Body of pancreas (tissue), 4 donors: ENCODE measurements at regions not wholly inside any gene's neighbourhood (a gene's known extent, or its start where the extent isn't known, plus 50 kb on each side); places are given as distances from the start of the nearest gene placed in this dataset.

ENCODE experiments used
- ATAC-seq: fragments of 150-250 bp; one replicate; pipeline ENCODE4 v1.9.1; 2016
- DNase-seq, 4 donors: peaks; one replicate each; pipeline ENCODE4 v3.0.0-alpha.2; 2019
- H3K27ac ChIP-seq, 4 donors: fragments of 200-600 bp; sonication (generic); 1 replicate in 3 of 4; 2 replicates in 1 of 4; pipeline versions ENCODE4 v1.5.1 to v1.6.1; 2016 to 2019; ENCODE audit warnings: mild to moderate bottlenecking in 1 of 4, mixed read lengths in 1 of 4, moderate library complexity in 1 of 4
- H3K27me3 ChIP-seq, 2 donors: fragments of 200-600 bp; sonication (generic); one replicate each; pipeline ENCODE4 v1.6.0; 2016; ENCODE audit warnings: mild to moderate bottlenecking in 1 of 2
- H3K36me3 ChIP-seq, 2 donors: fragments of 200-600 bp; sonication (generic); replicated peaks in 1 of 2; 2 replicates each; pipeline ENCODE4 v1.5.1; 2016; ENCODE audit warnings: low read depth in 2 of 2; ENCODE audit not compliant: insufficient read depth in 1 of 2
- H3K4me1 ChIP-seq: fragments of 200-600 bp; sonication (generic); one replicate; pipeline ENCODE4 v1.6.0; 2016
- H3K4me3 ChIP-seq, 2 donors: fragments of 200-600 bp; sonication (generic); 1 replicate in 1 of 2; 2 replicates in 1 of 2; pipeline ENCODE4 v1.5.1; 2016 to 2019
- H3K9me3 ChIP-seq, 3 donors: fragments of 200-600 bp; sonication (generic); 1 replicate in 2 of 3; 2 replicates in 1 of 3; pipeline ENCODE4 v1.5.1; 2016
- CTCF ChIP-seq, 7 experiments: fragments of 450-650 bp in 4 of 7; fragments of 200-600 bp in 3 of 7; sonication (generic) in 3 of 7; IDR thresholded peaks; one replicate each; pipeline ENCODE4 v1.5.1; 2016 to 2019; ENCODE audit warnings: antibody characterized with exemption in 7 of 7
- POLR2A ChIP-seq, 3 donors: fragments of 450-650 bp; IDR thresholded peaks; one replicate each; pipeline ENCODE4 v1.6.1; 2016; ENCODE audit warnings: antibody characterized with exemption in 3 of 3, mild to moderate bottlenecking in 2 of 3
- WGBS, 2 donors: methylation state at CpG; one replicate each; pipeline ENCODE4 v1.1.5; 2017; 5-methylcytosine and 5-hydroxymethylcytosine counted together
- intact Hi-C: fragments of 100-400 bp; cut with DNase I; formaldehyde crosslinking; loops from one replicate; pipeline ENCODE4 v1.15.1; 2023

- no peaks in the 10 kb centered on the region for H3K9me3 ChIP-seq
- intact Hi-C loops = no loop called here
- TF ChIP-seq CTCF (IDR thresholded peaks at IDR 0.05) = no peak
- no peak for TF ChIP-seq POLR2A (IDR thresholded peaks at IDR 0.05)
- no peaks in the 10 kb centered on the region for H3K27me3 ChIP-seq
- no peak overlapping the region for H3K4me3 ChIP-seq
- H3K4me1 ChIP-seq = no peaks in the 10 kb centered on the region
- ATAC-seq (no peak), DNase-seq (no peak)
- no peak overlapping the region for H3K27ac ChIP-seq
- 51 to 97% methylated on average over 3 of the region's 3 CpGs for WGBS, 2 donors
- no peaks in the 10 kb centered on the region for H3K36me3 ChIP-seq
Observed at GRCh38 chr21:14734191-14734590, 188.1 kb upstream of the SAMSN1 start.

DNA sequence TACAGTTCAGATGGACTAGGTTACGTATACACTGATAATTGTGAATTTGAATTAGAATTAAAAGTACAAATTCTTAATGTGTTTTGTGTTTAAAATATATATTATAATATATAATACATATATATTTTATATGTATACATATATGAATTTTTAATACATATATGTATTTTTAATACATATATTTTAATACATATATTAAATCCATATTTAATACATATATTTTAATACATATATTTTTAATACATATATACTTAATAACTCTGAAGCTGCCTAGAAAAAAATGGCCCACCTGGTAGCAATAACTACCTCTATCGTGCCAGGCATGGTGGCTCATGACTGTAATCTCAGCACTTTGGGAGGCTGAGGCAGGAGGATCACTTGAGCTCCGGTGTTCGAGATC is 179.1 kb upstream of the SAMSN1 start:
- TF ChIP-seq POLR2A (IDR thresholded peaks at IDR 0.05) (no peak), CTCF (IDR thresholded peaks at IDR 0.05) (no peak)
- Histone ChIP-seq H3K36me3 (no peaks in the 10 kb centered on the region), H3K27me3 (no peaks in the 10 kb centered on the region), H3K27ac (no peak overlapping the region), H3K4me1 (no peaks in the 10 kb centered on the region), H3K4me3 (no peak overlapping the region), H3K9me3 (no peaks in the 10 kb centered on the region)
- ATAC-seq (no peak), DNase-seq (no peak)
- WGBS, 2 donors = 94 to 95% methylated on average over 4 of the region's 4 CpGs
- intact Hi-C loops = no loop called here

DNA sequence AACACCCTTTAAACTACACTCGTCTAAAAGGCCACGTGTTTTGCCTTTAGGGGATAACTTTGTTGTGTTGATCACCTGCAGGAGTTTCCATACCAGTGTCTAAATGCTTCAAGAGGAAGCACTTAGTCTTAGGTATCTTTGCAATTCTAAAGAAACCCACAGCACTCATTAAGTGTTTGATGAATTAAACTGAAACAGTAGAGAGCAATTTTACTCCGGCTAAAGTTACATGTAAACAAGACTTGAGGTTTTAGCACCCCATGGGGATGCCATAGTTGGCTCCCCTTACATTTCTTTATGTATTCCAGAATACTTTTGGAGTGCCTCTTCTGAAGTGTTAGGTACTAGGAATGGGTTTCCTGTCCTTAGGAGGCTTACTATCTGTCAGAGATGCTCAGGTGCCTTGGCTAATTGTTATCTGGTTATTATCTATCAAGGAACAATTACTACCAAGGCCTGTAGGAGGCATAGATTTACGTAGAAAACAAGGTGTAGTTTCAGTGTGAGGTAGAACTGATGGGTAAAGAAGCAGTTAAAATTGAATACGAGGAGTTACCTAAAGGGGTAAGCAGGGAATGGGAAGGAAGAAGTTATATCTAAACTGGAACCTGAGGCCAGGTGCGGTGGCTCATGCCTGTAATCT is 176.8 kb upstream of the SAMSN1 start:
- intact Hi-C loops = no loop called here
- ATAC-seq = no peak
- DNase-seq = no peak

GRCh38 chr21:14720237-14720636 is 174.1 kb upstream of the SAMSN1 start:
- Histone ChIP-seq H3K4me3 (no peak overlapping the region), H3K9me3 (no peaks in the 10 kb centered on the region), H3K36me3 (no peaks in the 10 kb centered on the region), H3K27ac (no peak overlapping the region), H3K4me1 (no peaks in the 10 kb centered on the region), H3K27me3 (no peaks in the 10 kb centered on the region)
- no peak for TF ChIP-seq CTCF (IDR thresholded peaks at IDR 0.05)
- TF ChIP-seq POLR2A (IDR thresholded peaks at IDR 0.05) = no peak
- no peak for DNase-seq
- WGBS, 2 donors = 63 to 81% methylated on average over 4 of the region's 4 CpGs
- ATAC-seq = no peak
- intact Hi-C loops = no loop called here

More for the DNA sequence above, 176.8 kb upstream of the SAMSN1 start:
- TF ChIP-seq POLR2A (IDR thresholded peaks at IDR 0.05) = no peak
- TF ChIP-seq CTCF (IDR thresholded peaks at IDR 0.05) = no peak
- no peaks in the 10 kb centered on the region for H3K4me1 ChIP-seq
- H3K4me3 ChIP-seq = no peak overlapping the region
- no peaks in the 10 kb centered on the region for H3K36me3 ChIP-seq
- WGBS, 2 donors = 74 to 86% methylated on average over 6 of the region's 6 CpGs
- no peak overlapping the region for H3K27ac ChIP-seq
- H3K27me3 ChIP-seq = no peaks in the 10 kb centered on the region
- H3K9me3 ChIP-seq = no peaks in the 10 kb centered on the region

GRCh38 chr21:14718951-14719350 is 172.8 kb upstream of the SAMSN1 start:
- TF ChIP-seq CTCF (IDR thresholded peaks at IDR 0.05) (no peak), POLR2A (IDR thresholded peaks at IDR 0.05) (no peak)
- intact Hi-C loops = no loop called here
- DNase-seq (no peak), ATAC-seq (no peak)
- Histone ChIP-seq H3K36me3 (no peaks in the 10 kb centered on the region), H3K4me3 (no peak overlapping the region), H3K9me3 (no peaks in the 10 kb centered on the region), H3K4me1 (no peaks in the 10 kb centered on the region), H3K27me3 (no peaks in the 10 kb centered on the region), H3K27ac (no peak overlapping the region)
- WGBS, 2 donors = 54 to 67% methylated on average over 6 of the region's 6 CpGs
